Midbrain (tissue), 1 donor: ENCODE measurements at regions not wholly inside any gene's neighbourhood (a gene's known extent, or its start where the extent isn't known, plus 50 kb on each side); places are given as distances from the start of the nearest gene placed in this dataset.

ENCODE experiments used
- DNase-seq: peaks from one replicate; lab custom pipeline; 2025; lab: John Stamatoyannopoulos, UW

DNA sequence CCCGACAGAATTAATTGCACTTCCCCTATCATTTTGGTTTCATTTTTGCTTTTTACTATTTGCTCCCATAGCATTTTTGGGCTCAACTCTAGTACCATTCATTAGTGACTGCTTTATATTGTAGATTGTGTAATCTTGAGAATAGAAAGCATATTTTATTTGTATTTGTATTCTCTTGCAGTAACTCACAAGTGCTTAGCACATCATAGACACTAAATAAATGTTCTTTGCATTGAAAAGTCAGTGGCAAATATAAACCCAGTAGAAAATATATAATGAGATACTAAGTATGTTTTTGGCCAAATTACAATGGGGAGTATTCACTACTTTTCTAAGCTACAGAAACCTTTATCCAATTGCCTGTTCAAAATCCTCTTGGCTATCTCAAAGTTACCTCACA, 359.7 kb upstream of the CAMK1G start:
- DNase-seq: no peak

DNA sequence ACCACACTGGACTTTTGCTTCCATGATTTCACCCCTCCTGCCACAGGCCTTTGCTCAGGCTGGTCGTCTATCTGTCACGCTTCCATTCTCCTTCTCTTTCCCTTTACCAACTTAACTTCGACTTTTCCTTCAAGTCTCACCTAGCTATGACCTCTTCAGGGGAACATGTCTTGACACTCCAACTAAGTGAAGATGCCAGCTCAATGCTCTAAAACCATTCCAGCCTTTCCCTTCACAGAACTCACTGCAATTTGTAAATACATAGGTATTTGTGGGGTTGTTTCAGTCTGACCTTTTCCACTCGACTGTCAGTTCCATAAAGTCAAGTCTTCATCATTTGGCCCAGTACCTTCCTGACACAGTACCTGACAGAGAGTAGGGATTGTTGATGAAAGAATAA, 358.6 kb upstream of the CAMK1G start:
- no peak for DNase-seq

DNA sequence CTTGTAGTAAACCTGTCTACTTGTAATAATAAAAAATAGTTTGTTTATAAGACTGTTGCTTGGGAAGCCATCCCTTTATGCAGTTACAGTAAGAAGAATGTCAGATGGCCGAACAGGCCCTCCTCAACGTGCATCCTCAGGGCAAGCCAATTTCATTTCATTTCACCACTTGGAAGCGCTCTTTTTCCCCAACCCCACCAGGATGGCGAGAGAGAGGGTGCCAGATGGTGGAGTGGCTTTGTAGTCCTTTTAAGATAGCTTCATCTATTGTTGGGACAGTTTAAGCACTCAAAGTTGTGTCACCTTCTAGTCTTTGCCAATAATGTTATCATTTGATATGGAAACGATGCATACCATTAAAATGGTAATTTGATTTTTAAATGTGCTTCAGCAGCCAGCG, 356.3 kb upstream of the CAMK1G start:
- DNase-seq: no peak

DNA sequence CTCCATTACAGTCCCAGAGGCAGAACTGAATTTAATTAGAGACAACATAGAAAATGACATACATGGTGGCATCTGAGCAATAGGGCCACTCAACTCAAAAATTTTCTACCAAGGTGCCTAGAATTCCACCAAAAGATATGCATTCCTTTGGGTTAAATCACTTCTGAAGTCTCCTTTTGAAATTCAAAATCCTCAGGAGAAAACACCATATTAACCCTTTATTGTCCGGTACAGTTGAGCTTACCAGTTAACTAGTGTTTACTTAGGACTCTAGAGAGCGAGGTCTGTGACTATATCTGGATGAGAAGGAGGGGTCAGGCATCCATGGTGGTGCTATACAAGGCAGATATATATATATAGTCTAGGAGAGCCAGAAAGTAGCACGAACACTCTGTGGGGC, 355.6 kb upstream of the CAMK1G start:
- DNase-seq: no peak

DNA sequence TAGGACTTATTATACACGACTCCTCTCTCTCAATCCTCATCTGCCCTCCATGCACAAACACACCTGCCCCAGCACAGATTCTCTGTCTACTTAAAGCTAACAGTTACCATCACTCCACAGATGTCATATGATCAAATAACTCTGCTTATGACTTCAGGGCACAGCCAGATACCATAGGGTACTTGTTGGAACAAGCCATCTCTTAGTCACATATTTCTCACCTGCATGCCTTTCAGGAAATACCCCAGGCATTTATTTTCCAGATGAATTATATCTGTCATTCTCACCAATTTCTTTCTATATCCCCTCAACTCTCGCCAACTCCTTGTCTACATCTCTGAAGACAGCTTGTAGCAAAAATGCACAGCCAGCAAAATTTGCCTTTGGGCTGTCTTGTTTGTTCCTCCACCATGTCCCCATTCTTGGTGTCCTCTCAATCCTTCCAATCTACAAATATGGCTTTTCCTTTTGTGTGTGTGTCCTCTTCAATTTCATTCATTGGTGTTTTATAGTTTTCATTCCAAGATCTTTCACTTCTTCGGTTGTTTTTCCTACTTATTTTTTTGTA, 353.9 kb upstream of the CAMK1G start:
- DNase-seq: no peak

DNA sequence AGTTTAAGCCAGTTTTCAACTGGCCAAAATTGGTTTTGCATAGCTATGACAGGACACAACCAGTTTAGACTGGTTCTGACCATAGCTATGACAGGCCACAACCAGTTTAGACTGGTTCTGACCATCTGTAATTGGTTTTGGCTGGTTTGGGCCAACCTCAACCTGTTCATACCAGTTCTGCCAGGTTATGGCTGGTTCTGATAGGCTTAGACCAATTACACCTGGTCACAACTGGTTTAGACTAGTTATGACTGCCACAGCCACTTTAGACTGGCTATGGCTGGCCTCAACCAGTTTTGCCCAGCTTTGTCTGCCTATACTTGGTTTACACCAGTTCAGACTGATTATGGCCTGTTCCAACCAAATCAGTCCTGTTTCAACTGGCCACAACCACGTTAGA, 353.2 kb upstream of the CAMK1G start:
- DNase-seq: no peak

DNA sequence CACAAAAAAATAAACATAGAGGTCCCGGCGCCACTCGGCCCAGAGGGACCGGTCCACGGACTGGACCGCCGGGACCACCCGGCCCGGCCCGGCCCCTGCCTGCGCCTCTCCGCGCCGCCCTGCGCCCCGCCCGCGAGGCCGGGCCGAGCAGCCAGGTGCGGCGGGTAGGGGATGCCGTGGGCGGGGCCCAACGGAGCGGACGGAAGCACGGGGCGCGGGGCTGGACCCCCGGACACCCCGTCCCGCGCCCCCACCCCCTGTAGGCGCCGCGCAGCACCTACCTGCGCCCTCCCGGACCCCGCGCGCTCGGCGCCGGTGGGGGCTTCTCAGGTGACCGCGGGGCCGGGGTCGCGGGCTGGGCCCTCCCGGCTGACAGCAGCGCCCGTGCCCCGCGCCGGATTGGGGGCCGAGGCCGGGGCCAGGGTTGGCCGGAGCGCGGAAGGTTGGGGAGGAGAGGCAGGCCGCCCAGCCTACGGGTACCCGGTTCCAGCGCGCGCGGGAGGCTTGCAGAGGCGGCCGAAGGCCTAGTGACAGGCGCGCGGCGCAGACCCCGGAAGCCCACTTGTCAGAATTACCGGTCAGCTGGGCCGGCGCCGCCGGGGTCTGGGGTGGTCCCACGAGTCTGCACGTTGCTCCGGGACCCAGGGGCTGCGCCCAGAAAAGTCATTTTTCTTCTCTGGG, 351.9 kb upstream of the CAMK1G start:
- no peak for DNase-seq

DNA sequence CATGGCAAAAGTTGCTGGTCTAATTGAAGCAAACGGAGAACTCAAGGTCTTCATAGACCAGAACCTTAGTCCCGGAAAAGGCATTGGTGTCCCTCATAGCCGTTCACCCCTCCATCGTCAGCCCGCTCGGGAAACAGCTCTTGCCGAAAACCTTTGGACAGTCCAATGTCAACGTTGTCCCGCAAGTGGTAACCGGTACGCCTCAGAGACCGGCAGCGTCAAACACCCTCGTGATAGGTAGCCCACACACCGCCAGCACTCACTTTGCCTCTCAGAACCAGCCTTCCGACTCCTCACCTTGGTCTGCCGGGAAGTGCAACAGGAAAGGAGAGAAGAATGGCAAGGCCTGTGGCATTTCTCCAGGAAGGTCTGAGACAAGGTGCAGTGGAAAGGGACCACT, 351.3 kb upstream of the CAMK1G start:
- no peak for DNase-seq

DNA sequence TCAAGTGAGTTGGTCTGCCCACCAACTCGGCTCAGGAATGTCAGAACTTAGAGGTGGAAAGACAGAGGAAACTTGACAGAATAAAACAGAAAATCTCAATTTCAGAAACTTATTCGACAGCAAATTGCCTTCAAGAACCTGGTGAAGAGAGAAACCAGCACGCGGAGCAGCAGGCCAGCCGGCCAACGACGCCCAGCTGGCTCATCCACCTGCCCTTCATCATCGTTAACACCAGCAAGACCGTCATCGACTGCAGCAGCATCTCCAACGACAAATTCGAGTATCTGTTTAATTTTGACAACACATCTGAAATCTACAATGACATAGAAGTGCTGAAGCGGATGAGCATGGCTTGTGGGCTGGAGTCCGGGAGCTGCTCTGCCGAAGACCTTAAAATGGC, 350.8 kb upstream of the CAMK1G start:
- no peak for DNase-seq

DNA sequence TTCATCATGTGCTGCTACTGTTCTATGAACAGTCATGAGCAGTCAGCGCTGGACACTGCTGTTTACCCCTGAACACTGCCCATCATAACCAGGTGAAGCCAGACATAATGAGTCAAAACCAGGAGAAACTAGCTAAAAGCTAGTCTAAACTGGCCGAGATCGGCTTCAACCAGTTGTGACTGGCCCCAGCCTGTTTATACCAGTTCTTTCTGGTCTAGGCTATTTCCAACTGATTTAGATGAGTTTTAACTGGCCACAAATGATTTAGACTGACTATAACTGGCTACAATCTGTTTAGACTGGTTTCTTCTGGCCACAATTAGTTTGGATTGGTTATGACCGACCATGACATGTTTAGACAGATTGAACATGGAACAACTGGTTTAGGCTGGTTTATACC, 348.3 kb upstream of the CAMK1G start:
- DNase-seq: no peak

DNA sequence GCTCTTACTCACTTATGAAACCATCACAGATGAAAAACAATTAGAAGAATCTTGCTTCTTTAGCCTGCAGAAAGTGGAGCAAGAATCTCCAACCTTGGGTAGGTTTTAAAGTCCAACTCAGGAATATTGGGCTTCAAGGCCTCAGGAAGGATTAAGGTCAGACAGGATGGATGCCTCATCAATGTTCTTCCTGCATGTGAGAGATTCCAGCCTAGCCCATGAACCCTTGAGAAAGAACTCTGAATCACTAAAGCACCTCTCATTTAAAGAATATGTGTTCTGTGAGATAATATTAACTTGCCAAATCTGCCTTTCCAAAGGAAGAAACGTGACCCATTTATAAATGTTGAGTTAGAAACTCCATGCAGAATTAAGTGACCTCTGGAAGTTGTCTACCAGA, 345.2 kb upstream of the CAMK1G start:
- DNase-seq: no peak

DNA sequence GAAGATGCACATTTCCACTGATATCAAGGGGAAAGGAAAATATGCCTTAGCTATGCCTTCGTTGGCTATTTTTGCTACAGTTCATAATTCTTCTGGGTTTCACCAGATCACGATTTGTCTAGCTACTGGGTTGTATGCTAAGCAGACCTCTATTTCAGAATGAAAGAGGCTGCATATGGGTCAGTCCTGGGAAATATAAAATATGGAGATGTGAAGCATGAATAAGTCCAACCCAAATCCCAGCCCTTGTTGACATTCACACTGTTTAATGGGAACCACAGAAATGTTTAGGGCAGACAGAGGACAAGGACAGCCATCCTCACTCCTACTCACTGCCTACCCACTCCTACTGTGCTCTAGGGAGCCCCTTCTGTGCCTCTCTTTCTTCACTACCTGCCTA, 343.2 kb upstream of the CAMK1G start:
- no peak for DNase-seq

DNA sequence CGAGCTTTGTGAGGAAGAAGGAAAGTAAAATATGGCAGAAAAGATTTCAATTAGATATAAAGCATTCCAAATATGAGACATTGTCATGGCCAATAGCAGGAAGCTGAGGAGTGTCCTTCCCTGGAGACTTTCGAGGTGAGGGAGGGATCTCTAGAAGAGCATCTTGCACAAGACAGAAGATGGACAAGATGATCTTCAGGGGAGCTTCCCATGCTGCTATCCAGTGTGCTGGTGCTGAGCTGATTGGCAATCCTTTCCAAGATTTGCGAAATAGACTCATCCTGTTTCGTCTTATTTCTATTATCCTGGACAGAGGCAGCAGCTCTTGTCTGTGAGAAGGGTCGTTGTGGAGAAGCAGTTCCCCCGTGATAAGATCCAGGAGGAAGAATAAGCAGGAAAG, 342.0 kb upstream of the CAMK1G start:
- no peak for DNase-seq

DNA sequence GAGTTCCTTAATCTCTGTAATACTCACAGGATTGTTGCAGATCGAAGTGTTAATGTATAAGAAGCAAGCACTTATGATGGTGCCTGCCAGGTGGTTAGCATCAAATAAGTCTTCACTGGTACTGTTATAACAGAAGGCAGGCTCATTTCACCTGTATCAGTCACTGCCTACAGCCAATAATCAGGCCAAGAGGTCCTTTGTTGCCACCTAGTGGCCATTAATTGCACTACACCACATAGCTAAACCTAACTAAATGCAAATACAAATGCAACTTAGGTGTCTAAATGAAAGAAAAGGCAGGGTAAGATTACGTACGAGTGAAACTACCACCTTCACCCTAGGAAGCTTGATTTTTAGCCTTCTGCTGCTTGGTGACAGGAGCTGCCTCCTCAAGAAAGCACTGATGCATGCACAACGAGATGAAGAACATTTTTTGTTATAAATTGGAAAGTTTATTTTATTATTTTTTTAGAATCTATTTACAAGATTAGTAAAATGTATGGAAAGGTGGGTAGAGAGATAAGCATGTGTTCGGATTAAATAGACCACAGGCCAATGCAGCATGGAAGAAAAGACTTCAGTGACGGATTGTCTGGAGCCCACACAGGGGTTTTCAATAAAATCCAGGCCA, 334.8 kb upstream of the CAMK1G start:
- DNase-seq: peak; percentile 61

DNA sequence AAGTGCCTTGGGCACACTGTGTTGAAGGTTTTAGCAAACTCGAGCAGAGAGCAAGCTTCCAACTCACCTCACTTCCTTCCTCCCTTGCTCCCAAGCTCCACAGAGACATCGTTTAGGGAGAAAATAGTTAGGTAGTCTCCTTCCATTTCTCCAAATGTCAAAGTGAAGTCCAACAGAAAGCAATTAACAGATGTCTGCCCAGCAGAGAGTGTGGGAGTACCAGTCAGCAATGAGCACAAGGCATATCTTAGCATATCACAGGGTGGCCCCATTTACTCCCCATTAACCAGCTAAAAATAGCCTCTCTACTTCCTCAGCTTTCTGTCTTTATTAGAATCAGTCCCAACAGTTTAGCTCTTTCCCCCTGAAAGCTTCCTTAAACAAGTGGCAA, 334.2 kb upstream of the CAMK1G start:
- no peak for DNase-seq

DNA sequence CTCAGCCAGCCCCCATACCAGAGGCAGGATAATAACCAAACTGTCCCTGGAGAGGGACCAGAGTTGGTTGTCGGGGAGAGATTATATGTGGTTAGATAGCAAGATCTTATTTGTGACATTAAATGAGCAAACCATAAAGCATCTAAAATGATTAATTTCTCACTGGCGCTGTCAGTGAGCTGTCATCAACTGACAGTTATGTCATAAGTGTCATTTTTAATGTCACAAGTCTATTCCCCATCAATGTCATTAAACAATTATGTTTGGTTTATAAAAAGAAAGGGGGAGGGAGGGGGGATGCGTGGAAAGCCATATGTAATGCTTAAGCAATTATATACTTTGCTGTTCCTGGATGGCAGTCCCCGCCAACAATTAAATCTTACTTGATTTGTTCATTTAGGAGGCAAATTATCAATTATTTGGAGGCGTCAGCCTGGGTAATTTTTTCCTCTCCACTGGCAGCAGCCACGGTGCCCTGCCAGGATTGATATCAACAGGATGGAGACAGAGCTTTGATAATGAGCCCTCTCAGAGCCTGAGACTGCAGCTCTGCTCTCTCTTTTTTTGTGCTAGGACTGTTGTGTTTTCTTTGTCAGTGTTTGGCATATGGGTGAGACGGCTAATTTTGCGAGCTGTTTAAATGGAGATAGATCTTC, 333.6 kb upstream of the CAMK1G start:
- no peak for DNase-seq

DNA sequence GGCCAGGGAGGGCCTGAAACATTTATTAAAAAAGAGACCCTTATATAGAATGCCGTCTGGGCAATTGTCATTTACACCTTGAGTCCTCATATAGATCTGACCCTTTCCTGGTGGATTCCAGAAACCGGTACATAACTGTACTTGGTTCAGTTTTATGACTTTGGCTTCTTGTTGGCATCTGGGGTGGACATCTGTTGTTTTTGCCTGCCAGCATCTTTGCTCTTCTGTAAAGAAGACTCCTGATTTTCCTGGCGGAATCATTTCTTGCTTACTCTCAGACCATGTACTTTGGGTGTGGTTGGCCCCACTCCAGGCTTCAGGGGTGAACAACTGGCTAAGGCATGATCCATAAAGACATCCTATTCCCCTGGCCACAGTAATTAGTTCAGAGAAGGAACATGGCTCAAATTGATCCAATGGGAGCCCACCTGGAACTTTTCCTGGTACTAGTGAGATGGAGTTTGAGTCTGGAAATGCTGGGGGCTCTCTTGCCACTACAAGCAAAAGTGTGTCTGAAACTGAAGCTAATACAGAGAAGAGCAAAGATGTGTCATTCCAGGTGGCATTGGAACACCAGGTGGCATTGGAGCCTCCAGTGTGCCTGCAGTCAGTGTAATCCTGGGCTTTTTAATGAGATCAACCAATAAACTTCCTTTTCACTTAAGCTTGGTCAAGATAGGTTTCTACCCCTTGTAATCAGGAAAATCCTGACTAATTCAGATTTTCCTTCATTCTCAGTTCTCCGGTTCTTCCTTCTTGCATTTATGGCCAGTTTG, 332.5 kb upstream of the CAMK1G start:
- no peak for DNase-seq

DNA sequence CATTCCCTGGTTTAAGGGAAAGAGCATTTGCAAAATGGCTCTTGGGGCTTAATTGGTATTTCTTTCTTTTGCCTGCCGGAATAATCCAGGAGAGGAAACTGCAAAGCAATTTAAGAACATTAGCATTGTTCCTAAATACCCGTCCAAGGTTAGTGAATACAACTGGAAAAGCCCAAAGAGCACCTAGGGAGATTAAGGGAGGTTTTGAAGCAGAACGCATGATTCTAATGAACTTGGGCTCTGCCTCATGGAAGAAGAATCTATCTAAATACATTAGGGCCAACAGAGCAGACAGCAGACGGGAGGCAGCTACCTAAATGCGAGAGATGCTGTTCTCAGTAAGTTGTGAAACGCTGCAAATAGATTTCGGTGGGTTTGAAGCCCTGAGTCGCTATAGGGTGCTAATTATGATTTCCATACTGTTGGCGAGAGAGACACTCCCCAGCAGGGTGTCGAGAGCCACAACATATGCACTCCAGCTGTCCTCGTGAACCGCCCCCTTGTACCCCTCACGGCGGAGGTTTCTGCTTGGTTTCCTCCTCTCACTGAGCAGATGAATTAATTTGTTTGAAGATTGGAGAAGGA, 326.7 kb upstream of the CAMK1G start:
- no peak for DNase-seq

DNA sequence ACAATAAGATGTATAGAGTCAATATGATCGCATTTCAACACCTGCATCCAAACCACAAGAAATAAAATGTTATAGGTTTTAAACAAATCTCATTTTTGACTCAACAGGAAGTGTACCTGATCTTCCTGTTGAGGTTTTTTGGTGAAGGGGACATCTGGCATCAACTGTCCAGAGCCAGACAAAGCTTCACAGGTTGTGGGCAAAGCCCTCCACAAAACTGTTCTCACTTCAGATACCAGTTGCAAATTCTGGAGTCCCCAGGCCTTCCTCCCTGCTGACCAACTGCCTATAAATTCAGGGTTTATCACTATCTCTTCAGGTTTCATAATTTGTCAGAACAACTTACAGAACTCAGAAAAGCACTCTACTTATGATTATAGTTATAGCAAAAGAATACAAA, 326.1 kb upstream of the CAMK1G start:
- no peak for DNase-seq

DNA sequence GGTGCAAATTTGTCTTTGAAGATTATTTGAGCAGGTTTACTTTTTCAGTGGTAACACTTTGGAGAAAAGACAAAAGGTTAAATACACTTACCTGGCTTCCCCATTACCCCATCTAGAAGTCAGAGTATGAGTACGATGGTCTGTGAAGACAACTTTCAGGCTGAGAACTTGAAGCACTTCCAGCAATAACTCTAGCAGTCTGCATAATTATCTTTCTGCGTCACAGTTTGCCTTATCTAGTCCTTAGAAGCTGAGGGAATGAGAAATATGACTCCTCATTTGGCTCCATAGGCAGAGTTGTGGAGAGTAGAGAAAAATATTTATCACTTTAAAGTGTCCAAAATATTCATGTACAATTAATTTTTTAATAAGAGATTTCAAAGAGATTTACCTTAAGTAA, 323.4 kb upstream of the CAMK1G start:
- DNase-seq: no peak

DNA sequence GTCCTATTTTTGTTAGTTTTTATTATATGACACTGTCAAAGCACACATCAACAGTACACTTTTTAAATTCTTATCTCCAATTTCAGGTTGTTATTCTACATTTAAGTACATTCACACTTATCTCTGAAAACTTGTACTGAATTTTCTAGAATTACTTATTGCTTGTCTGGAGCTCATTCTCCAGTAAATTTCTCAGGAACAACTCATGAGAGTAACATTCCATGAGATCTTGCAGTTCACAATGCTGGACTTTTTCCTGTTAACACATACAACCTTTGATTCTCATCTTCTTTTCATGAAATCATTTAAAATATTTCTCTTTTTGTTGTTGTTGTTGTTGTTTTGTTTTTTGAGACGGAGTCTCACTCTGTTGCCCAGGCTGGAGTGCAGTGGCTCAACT, 320.9 kb upstream of the CAMK1G start:
- no peak for DNase-seq

DNA sequence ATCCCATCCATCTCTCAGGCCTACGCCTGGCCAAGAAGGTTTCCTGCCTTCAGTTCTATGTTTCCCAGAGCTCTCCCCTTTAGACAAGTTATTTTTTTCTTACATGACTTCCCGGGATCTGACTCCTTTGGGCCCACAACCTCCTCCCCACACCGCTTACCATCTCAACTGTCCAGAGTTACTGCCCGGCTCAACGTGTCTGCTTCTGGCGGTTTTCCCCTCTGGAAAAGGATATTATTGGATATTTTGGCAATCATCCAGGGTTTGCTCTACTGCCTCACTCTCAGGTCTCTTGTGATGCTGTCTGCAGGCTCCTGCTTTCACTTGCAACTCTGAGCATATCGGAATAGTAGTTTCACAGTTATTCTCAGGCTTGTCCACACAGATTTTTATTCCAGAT, 318.2 kb upstream of the CAMK1G start:
- DNase-seq: no peak
